ENCODE measurements at regions not wholly inside any gene's neighbourhood (a gene's known extent, or its start where the extent isn't known, plus 50 kb on each side); places are given as distances from the start of the nearest gene placed in this dataset.

DNA sequence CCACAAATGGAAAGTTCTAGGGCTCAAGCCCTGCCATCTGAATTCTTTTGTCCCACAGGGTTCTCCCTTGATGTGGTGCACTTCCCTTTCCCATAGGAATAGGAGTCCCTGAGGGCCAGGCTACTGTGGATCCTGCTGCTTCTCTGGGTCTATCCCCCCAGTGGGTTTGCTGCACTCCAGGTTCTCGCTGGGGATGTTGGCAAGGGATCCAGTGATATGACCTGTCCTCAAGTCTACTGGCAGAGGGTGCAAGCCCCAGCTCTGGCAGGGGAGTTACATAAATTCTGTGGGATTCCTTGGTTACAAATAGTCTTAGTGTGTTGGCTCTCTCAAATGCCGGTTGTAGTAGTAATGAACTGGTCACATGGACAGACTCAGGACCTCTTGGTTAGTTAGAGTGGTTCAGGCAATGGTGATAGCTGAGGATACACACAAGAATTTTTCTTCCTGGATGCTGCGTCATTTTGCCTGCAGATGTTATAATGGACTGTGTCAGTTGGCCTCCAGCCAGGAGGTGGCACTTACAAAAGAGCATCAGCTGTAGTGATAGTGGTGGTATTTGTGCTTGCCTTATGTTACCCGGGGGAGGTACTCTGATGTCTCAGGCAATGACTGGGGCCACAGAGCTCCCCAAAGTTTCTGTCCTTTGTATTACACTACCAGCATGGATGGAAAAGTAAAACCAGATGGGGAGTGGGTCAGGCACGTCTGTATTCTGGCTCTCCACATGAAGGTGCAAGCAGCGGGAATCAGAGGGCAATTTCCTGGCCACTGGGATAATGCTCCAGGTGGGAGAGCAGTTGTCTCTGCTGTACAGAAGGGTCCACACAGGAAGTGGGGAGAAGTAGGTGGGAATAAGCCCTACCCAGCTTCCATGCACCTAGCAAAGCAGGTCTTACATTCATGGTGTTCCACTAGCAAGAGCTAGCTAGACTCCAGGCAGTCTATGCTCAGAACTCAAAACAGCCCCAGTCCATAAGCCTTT lies 267.9 kb downstream of the SOX11 start:
- no peak for DNase-seq

DNA sequence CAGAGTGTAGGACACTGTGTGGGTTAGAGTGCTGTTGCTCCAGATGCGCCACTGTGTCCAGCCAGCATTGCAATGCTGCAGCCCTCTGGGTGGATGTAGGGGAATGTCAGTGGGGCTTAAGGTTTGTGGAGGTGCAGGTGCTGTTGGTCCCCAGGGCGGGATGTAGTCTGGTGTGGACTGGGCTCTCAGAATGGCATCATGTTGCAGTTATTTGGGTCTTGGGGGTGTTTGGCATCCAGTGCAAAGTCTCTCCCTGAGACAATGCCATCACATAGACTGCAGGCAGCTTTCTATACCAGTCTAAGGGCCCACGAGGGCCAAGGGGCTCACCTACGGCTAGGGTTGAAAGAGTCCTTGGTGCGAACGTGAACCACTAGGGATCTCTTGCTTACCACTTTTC lies 275.3 kb downstream of the SOX11 start:
- no peak for DNase-seq

DNA sequence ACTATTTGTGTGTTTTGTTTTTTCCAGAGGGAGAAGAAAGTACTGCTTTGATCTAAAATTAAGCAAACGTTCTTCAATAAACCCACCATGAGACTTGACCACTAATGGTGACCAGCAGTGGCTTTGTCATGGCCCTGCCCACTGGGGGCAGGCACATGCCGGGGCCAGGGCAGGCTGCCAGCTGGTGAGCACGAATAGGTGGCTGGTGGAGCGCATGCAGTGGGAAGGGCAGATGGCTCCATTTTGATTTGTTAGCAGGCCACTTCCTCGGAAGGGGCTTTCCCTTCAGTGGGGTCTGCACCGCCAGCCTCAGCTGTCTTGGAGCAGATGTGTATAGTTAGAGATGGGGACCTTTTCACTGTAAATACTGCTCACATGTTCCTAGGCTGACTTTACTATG lies 277.1 kb downstream of the SOX11 start:
- DNase-seq, result no peak

- no peak for DNase-seq
These were observed 278.2 kb downstream of the SOX11 start for GRCh38 chr2:5970347-5970746.

GRCh38 chr2:5974477-5974876 lies 282.3 kb downstream of the SOX11 start:
- no peak for DNase-seq

- DNase-seq, result no peak
These were observed 283.2 kb downstream of the SOX11 start for GRCh38 chr2:5975401-5975800.

GRCh38 chr2:5976531-5977065 lies 284.4 kb downstream of the SOX11 start:
- no peak for DNase-seq

GRCh38 chr2:5977477-5977876 lies 285.3 kb downstream of the SOX11 start:
- DNase-seq, result no peak

- DNase-seq, result no peak
These were observed 286.1 kb downstream of the SOX11 start for GRCh38 chr2:5978131-5978751.

DNA sequence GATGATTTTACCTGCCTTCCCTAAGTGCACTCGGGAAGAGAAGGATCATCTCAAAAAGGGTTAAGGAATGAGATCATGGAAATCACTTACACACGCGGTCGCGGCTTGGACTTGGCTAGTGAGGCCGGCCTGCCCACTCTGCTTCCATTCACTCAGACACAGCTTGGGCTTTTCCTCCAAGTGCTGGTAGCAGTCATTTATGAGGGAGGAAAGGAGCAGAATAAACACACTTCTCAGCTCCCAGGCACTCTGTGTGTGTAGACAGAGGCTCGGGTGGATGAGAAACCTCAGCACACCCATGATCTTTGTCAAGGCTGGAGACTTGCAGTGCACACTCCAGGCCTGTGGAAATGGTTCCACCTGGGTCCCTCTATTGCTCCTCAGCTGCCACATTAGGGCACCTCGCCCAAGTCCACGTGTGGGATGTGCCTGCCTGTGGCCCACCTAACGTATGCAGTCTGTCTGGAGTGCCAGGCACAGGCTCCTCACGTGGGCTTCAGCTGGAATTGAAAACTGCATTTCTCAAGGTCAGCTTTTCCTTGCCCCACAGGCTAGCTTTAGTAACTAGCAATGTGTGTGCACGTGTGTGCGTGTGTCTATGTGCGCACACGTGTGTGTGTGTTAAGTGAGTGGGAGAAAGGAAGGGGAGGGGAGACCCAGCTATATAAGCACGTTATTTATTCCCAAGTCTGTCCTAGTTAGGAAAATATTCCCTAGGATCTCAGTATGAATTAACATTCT lies 288.4 kb downstream of the SOX11 start:
- no peak for DNase-seq

- no peak for DNase-seq
These were observed 290.2 kb downstream of the SOX11 start for GRCh38 chr2:5982193-5982902.

DNA sequence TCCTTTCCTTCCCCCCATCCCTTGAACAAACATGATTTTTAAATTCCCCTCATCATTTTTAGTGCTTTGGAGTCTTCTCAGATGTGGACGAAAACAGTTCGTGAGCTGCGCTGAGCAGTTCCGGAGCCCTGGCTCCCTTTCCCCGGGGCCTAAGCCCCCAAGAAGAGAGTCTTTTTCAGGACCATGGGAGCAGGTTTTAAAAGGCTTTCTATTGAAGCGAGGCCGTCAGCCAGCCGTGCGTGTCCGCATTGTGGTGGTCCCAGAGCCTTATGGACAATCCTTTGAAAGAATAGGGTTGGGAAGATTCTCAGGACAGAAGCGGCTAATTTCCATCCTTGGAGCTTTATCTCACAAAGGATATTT lies 290.7 kb downstream of the SOX11 start:
- DNase-seq, result no peak

DNA sequence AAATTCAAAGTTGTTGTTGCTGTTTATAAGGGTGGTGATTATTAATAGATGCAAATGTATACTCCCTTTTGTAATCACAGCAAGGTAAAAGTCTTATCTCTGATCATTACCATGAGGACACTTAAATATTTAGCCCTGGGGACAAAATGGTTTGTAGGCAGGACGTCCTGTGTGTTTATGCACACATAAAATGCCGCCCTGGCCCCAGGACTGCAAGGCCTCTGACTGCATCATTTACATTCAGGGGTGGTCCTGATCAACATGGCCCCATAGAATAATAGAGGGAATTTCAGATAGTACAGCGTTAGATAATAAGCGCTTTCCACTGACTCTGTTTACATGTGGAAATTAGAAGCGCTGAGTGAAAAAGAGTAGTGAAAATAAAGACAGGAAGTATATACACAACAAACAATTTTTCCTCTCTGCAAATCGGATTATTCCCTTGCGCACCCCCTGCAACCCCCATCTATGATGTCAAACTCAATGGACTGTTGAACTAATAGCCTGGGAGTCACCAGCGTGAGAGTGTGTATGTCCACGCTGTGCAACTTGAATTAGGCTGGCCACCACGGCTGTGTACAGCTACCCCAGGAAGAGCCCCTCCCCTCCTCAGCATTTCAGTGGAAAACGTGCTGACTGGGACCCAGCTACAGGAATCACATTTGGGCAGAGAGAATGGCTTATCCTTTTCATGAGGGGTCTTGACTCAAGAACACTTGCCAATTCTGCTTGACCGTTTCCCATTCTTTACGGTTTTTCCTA lies 291.5 kb downstream of the SOX11 start:
- no peak for DNase-seq

GRCh38 chr2:5984273-5984655 lies 292.1 kb downstream of the SOX11 start:
- no peak for DNase-seq

GRCh38 chr2:5984946-5985345 lies 292.8 kb downstream of the SOX11 start:
- no peak for DNase-seq

DNA sequence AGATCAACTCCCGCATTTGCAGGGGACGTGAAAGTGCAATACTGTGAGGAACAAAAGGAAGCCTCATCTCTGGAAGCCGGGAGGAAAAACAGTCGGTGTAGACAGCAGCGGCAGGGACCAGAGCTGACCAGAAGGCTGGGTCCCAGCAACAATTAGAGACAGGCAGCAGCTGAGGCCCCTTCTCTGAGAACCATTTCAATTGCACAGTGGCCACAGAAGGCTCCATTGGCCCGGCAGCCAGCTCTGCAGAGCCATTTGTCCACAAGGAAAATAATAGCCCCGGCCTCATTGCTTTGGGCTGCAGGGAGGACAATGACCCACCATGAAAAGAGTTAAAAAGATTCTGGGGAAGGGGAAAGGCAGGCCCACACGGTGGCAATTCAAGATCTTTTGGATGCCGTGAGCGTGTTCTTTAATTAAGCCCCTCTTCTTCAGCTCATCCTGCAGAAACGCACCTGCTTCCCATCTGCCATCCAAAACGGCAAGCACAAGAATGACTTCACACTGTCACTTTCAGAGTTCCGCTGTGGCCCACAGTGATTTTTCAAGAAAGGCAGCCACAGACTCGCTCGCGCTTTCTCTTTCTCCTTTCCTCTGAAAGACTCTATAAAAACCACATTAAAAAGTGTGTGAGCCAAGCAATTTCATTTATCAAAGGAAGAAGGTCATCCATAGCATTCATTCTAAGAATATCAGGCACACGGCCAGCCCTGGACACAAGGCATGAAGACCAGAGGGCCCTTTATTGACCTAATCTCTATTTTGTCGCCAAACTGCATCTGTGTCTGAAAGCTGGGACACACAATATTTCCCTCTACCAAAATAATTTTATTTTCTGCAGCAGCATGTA lies 293.6 kb downstream of the SOX11 start:
- no peak for DNase-seq

GRCh38 chr2:5986801-5987787 lies 294.9 kb downstream of the SOX11 start:
- no peak for DNase-seq

GRCh38 chr2:5988120-5988519 lies 295.9 kb downstream of the SOX11 start:
- no peak for DNase-seq

DNA sequence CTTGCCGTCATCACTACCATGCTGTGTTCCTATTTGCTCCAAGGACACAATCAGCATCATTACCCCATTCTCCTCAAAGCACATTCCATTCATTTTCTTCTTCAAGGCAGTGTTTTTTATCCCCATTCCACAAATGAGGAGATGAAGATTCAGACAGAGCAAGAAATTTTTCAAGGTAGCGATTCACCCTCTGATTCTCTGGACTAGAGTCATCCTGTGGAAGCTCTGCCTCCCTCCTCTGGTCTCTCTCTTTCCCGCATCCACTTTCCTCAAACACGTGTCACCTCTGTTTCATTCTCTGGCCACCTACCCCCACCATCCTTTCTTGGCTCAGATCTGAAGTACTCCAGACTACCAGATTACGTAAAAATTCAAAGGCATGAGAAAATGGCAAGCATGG lies 297.9 kb downstream of the SOX11 start:
- DNase-seq, result no peak
